IPS DF 4.7 (cell line): ENCODE measurements at regions not wholly inside any gene's neighbourhood (a gene's known extent, or its start where the extent isn't known, plus 50 kb on each side); places are given as distances from the start of the nearest gene placed in this dataset.

Experiments used
- DNase-seq: peaks from one replicate; pipeline ENCODE4 v3.0.0-alpha.2; 2013; ENCODE audit warnings: low spot score; ENCODE audit errors: extremely low read depth

DNA sequence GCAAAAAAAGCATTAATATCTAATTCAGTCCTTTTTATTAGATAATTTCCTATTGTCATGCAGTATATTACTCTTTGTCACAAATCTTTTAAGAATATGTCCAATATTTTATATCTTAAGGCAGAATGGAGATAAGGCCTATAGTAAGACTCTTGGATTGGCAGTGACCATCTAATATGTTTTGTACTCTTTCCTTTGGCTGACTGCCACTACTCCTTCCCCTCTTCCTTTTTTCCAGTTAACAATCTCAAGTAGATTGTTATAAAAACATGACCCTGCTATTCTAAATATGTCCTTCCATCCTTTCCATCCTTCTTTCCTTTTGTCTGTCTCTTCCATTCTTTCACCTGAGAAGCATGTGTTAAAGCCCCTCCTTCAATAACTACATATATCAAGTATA, 92.8 kb upstream of the TMEM168 start:
- DNase-seq = no peak

- DNase-seq = no peak
These were observed 92.3 kb upstream of the TMEM168 start for GRCh38 chr7:112882511-112882910.

DNA sequence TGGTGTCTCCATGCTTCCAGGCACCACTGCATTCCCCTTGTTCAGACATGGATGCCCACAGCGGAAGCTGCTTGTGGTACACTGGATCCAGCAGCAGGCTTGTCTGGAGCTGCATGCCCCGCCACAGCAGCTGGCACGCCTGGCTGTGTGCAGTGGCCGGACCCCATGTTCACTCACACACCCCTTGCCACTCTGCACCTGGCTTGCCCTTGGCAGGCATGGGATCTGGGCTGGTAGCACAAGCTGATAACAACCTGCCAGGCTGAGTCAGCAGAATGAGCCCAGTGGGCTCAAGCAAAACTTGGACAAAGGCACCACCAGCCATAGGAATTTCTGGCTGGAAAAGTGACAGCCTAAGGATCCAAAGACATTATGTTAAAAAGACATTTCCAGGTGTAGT, 91.8 kb upstream of the TMEM168 start:
- DNase-seq = no peak

- DNase-seq = no peak
These were observed 90.7 kb upstream of the TMEM168 start for GRCh38 chr7:112880818-112881418.

GRCh38 chr7:112877691-112878460, 87.7 kb upstream of the TMEM168 start:
- DNase-seq = no peak

GRCh38 chr7:112876877-112877276, 86.7 kb upstream of the TMEM168 start:
- no peak for DNase-seq

- DNase-seq = no peak
These were observed 84.7 kb upstream of the TMEM168 start for GRCh38 chr7:112874909-112875308.

DNA sequence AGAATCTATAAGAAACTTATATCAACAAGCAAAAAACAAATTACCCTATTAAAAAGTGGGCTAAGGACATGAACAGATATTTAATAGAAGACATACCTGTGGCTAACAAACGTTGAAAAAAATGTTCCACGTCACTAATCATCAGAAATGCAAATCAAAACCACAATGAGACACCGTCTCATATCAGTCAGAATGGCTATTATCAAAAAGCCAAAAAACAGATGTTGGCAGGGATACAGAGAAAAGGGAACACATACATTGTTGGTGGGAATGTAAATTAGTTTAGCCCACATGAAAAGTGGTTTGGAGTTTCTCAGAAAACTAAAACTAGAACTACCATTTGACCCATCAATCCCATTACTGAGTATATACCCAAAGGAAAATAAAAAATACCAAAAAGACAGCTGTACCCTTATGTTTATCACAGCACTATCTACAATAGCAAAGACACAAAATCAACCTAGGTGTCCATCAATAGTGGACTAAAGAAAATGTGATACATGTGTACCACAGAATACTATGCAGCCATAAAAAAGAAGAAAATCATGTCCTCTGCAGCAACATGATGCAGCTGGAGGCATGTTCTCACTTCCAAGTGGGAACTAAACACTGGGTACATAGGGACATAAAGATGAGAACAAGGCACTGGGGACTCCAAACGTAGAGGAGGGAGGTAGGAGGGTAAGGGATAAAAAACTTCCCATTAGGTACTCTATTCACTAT, 83.8 kb upstream of the TMEM168 start:
- no peak for DNase-seq

DNA sequence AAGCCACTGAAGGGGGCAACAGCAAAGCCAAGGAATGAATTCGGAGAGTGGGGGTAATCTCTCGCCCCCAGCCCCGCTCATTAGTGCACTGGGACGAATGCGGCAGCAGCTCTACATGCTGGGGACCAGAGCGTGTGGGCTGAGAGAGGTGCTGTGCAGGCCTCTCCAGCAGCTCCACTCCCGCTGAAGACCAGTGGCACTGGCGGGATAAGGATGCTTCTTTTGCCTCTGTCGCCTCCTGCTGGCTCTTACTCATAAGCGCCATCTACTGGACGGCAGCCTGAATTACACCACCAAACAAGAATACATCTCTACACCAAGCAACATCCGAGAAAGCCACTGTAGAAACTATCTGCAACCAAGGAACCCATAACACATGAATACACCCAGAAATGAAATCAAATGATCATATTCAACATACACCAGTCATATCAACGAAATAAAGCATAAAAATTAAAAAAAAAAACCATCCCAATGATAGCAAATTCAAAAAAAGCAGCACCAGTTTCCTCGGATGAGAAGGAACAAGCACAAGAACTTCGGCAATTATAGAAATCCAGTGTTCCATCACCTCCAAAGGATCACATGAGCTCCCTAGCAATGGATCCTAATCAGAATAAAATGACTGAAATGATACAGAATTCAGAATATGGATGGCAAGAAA, 79.0 kb upstream of the TMEM168 start:
- DNase-seq = peak; percentile 58

- DNase-seq = no peak
These were observed 78.4 kb upstream of the TMEM168 start for GRCh38 chr7:112868609-112869008.

DNA sequence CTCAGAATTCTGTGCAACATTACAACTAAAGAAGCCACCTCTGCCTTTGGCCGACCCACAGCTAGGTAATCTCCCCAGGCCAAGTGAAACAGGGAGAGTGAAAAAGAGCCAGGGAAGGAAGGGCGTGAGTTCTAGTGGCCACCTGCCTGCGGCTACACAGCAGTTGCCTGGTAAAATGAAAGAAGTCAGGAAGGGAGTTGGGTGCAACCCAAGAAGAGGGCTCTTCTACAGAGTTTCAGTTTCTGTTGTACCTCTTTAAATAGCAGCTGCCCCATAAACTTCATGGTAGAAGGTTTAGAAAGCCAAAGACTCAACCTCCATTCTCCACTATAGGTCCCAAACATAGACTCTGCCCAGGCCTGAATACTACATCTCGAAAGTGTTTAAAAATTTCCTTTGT, 76.2 kb upstream of the TMEM168 start:
- DNase-seq = no peak

GRCh38 chr7:112864380-112864779, 74.2 kb upstream of the TMEM168 start:
- no peak for DNase-seq

GRCh38 chr7:112858838-112859237, 68.6 kb upstream of the TMEM168 start:
- DNase-seq = no peak

DNA sequence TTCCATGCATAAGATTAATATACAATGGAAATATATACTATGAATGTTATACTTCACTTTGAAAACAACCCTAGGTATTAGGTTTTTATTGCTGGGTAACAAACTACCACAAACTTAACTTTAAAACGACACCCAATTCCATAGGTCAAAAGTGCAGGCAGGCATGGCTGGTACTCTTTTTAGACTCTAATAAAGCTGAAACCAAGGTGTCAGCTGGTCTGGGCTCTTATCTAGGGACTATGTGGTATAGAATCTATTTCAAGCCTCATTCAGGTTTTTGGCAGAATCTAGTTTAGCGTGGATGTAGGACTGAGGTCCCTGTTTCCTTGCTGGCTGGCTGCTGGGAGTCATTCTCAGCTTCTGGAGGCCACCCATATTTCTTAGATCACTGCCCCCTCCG, 65.0 kb upstream of the TMEM168 start:
- DNase-seq = no peak

DNA sequence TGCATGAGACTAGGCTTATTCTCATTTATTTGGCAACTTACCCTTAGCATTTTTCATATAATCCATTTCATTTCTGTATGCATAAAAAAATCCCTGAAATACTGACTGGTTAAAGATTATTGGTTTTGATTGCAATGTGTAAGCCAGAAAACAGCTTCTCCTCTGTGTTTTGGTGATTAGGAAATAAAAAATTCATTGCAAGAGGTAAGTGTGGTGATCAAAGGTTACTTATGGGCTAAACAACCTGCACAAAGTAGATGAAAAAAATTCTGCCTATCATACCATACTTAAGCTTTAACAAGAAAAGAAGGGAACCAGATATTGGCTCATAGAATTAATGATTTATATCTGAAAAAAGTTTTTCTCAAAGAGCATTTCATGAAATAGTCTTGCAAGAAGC, 64.0 kb upstream of the TMEM168 start:
- DNase-seq = no peak

DNA sequence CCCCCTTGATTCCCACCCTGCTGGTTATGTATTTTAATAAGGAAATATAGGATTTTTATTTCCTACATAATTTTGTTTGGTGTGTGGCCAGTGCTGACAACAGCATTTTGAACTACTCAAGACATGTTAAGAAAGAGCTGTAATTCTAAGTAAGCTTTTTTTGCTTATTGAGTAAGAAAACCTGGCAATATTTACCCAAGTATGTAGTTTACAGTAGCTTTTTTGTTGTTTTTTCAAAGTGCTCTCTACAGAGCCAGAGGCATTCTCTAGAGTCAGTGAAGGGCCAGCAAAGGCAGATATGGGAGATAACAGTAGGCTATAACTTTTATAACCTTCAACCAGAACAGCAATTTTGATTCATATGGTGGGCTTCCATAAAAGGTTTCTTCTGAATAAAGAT, 63.2 kb upstream of the TMEM168 start:
- DNase-seq = no peak

DNA sequence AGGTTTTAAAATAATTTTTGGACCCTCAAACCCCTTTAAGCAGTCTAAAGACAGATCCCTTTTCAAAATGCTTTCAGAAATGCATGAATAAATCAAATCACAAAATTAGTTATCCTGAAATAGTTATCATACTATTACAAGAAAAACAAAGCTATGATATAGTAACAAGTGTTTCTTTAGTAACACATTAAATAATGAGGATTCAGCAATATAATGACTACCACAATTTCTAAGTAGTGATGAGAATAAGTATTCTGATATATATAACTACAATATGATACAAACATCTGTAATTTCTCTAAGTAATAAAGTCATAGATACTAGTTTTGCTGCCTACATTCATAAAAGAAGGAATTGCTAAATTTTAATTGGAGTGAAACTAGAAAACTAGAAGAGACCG, 53.0 kb upstream of the TMEM168 start:
- no peak for DNase-seq
